NCI-H2107 (cell line): ENCODE measurements at regions not wholly inside any gene's neighbourhood (a gene's known extent, or its start where the extent isn't known, plus 50 kb on each side); places are given as distances from the start of the nearest gene placed in this dataset.
"Not testable (repeated sequence)": the region's sequence is repeated elsewhere in the genome, so short reads cannot be mapped to it uniquely, and the experiment has no call there.

Experiments used
- DNase-seq: peaks from one replicate; lab custom pipeline; 2025; lab: John Stamatoyannopoulos, UW

DNA sequence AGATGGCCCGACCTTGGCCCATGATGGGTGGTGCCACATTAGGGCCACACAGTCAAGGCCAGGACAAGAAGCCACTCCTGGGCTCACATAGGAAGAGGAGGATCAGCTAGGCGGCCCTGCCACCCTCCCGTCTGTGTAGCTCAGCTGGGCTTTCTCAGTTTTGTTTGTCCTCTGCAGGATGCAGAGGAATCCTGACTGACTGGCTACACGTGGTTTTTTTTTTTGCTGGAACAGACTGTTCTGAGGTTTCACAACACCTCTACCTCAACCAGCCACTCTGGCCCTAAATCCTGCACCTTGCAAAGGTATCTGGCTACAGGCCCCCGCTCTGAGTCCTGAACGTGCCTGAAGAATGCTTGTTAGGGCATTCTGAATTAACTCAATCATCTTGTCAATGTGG is 88.3 kb upstream of the MSX2 start:
- DNase-seq, result no peak

DNA sequence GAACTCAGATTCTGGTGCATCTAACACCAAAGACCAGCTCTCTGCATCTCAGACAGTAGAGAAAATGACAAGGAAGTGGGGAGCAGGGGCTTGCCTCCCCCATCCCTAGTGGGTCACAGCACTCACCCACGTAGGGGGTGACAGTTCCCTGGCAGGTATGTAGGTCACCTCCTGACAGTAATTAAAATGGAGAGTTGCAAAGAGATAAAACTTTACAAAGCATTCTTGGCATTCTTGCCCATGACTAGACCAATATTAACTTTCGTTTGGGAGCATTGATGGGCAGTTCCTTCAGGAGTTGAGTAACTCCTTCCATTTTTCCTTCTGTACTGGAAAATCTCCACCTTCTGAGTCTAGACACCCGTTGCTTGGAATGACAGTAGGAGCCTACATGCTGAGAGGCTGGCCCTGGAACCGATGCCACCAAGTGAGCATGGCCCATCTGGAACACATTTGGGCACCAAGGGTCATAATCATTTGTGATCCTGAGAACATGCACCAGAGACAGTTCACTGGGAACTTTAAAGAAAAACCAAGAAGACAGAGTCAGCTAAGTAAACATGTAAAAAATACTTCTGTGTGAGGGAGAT is 81.5 kb upstream of the MSX2 start:
- DNase-seq, result no peak

DNA sequence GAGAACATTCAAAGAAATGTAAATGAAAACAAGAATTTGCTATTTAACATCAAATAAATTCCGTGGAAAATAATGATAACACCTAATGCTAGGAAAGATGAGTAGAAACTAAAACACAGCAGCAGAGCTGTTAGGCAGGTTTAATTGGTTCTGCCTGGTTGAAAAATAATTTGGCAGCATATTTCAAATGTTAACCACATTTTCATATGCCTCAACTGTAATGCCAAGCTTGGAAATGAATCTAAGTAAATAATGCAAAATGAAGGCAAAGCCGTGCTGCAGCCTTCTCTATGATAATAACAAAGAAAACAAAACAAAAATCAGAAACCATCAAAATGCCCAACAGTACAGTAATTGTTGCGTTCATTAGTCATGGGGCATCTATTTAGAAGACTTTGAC is 79.9 kb upstream of the MSX2 start:
- no peak for DNase-seq

DNA sequence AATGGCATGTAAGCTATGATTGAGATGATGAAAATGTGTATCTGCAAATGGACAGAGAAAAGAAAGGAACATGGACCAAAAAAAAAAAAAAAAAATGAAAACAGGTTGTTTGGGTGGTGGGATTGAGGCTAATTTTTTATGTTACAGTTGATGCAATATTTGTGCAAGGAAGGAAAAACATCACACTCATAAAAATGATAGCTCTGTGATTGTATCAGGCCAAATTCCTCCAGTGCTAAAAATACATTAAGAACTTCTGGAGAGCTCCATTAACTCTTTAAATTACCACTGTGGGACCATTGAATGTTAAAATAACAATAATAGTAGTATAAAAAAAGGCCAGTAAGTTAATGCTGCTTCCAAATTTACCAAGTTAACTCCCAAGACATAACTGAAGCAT is 79.5 kb upstream of the MSX2 start:
- no peak for DNase-seq

DNA sequence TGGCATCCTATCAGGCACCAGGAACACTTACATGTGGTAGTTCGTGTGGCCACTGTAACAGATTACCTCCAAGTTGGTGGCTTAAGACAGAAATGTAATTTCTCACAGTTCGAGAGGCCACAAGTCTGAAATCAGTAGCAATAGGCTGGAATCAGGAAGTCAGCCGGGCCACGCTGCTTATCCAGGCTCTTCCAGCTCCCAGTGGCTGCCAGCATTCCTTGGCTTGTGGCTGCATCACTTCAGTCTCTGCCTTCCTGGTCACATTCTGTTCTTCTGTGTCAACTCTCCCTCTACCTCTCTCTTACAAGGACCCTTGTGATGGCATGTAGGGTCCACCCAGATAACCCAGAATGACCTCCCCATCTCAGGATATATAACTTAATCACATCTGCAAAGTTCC is 78.7 kb upstream of the MSX2 start:
- no peak for DNase-seq

DNA sequence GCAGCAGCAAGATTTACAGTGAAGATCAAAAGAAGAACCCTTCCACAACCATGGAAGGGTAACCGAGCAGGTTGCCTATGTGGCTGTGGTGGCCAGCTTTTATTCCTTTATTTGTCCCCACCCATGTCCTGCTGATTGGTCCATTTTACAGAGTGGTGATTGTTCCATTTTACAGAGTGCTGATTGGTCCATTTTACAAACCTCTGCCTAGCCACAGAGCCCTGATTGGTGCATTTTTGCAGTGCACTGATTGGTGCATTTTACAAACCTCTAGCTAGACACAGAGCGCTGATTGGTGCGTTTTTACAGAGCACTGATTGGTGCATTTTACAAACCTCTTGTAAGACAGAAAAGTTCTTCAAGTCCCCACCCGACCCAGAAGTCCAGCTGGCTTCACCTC is 75.8 kb upstream of the MSX2 start:
- DNase-seq, result not testable (repeated sequence)

DNA sequence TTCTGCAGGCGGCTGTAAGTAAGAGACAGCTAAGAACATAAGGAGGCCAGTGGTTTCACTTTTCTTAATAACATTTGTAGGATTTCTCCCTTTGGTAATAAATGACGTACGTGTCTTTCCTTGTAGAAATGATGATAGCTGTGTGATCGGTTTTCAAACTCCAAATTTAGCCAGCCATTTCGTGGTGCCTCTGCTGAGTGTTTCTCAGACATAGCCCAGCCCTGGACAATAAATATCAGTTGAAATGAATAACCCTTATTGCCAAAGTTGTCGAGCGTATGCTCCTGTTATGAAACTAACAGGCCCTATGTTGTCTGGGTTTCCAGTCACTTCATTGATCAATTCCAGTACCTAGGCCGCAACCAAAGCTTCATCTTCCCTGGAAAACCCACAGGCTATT is 75.0 kb upstream of the MSX2 start:
- no peak for DNase-seq

DNA sequence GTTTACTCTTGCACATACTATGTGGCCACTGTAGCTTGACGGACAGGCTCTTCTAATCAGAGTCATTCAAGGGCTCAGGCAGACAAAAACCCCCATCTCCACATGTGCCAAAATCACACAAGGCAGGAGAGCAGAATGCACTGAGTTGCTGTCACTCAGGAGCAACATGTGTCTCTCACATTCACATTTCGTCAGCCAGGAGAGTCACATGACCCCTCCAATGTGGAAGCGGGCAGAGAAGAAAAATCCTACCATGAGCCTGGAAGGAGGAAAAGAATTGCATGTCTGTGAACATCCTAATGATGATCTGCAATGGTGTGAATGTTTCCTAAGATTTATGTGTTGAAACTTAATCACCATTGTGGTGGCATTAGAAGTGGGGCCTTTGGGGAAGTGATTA is 69.9 kb upstream of the MSX2 start:
- DNase-seq, result no peak

DNA sequence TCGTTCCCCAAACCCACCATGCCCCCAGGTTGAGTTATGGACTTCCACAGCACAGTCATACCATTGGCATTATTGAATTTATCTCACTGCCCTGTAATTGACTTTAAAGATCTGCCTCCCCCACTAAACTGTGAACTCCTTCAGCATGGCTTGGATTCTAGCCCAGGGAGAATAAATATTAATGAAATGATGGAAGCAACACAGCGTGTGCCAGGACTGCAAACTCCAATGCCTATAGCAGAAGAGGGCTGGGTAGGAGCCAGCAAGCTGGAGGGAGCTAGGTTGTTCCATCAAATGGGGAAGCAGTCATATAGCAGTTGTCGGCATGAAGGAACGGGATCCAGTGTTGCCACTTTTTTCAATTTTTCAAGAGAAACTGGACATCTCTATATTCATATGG is 69.0 kb upstream of the MSX2 start:
- no peak for DNase-seq

DNA sequence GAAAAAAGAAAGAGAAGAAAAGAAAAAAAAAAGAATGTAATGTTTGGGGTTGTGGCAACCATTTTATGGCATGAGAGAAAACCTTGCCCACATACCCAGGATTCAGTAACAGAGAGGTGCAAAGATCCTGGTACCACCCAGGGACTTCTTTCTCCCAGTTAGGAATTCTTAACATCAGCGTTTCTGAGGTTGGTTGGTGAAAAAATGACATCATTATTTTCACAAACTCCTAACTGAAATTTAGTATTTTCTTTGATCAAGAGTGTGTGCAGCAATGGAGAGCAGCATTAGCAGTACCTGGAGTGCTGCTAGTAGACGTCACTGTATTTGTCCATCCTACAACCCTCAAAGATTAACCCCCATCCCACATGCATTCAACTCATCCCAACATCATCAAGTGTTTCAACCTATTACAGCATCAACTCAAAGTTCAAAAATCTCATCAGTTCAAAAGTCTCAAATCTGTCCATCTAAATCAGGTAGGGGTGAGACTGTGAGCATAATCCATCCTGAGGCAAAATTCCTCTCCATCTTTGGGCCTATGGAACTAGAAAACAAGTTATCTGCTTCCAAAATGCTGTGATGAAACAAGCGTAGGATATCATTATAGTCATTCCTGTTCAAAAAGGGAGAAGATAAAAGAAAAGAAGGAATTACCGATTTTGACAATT is 60.1 kb upstream of the MSX2 start:
- no peak for DNase-seq

DNA sequence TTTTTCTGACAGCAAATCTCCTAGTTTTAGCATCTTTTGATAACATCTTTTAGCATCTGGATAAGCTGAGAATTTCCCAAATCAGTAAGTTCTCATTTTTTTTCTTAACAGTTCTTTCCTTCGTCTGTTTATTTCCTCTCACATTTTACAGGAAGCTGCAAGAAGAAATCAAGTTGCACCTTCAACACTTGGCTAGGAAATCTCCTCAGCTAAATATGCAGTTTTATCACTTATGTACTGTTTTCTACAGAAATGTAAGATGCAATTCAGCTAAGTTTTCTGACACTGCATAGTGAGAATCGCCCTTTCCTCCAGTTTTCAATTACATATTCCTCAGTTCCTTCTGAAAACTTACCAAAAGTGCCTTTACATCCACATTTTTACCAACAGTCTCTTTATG is 59.0 kb upstream of the MSX2 start:
- no peak for DNase-seq

DNA sequence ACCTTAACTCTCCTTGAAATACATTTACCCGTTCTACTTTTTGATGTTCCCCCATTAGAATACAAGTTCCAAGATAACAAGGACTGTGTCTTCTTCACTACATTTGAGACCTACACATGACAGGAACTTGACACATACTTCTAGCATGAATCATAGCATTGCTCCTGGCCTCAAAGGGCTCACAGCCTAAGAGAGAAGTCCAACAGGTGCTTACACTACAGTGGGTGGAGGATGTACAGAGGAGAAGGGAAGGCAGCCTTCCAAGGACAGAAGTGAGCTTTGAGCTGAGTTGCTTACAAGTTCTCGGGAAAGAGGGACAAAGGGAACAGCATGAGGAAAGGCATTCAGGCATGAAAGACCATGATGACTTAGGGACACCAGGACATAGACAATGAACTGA is 56.9 kb upstream of the MSX2 start:
- no peak for DNase-seq

DNA sequence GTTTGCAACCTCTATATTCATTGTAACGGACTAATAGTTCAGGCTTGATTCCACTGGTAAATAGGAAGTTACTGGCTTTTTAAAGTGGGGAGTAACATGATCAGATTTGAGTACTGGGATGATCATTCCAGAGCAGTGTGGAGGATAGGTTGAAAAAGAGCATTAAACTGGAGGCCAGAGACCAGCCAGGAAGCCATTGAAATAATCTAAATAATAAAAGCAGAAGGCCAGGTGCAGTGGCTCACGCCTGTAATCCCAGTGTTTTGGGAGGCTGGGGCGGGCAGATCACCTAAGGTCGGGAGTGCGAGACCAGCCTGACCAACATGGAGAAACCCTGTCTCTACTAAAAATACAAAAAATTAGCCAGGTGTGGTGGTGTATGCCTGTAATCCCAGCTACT is 56.0 kb upstream of the MSX2 start:
- DNase-seq, result no peak
